Caco-2 (cell line): ENCODE measurements at regions not wholly inside any gene's neighbourhood (a gene's known extent, or its start where the extent isn't known, plus 50 kb on each side); places are given as distances from the start of the nearest gene placed in this dataset.
A peak's percentile ranks its signal among the peaks of the same experiment; 100 is the strongest.

ENCODE experiments used
- BruUV-seq: library from RNA; stranded (reverse); fragments of 400-500 nt; replicated peaks from 2 replicates; lab custom pipeline; 2021; lab: Mats Ljungman, UMichigan
- CTCF ChIA-PET: fragments of 300-600 bp; sonication (Branson Sonifier 250); formaldehyde crosslinking; loops from one replicate; lab custom pipeline; 2022; ENCODE audit warnings: antibody characterized with exemption; lab: Charles Lee
- POLR2A ChIA-PET: fragments of 300-600 bp; sonication (Branson Sonifier 250); formaldehyde crosslinking; loops from one replicate; lab custom pipeline; 2022; ENCODE audit warnings: antibody characterized with exemption; lab: Charles Lee
- DNase-seq, 2 experiments: peaks; one replicate each; pipeline versions ENCODE4 v3.0.0 to v3.0.0-alpha.2; 2020 to 2022
- H3K27me3 ChIP-seq: replicated peaks from 2 replicates; pipeline ENCODE4 v1.6.0; 2011; ENCODE audit warnings: low read length; ENCODE audit not compliant: control insufficient read depth, insufficient read depth
- H3K36me3 ChIP-seq: 2 replicates; pipeline ENCODE4 v1.5.1; 2011; ENCODE audit warnings: low read length; ENCODE audit not compliant: control insufficient read depth, insufficient read depth
- H3K4me1 ChIP-seq: fragments of 250-450 bp; sonication (Bioruptor Pico); 2 replicates; pipeline ENCODE4 v1.5.1; 2020; ENCODE audit warnings: mild to moderate bottlenecking
- H3K4me3 ChIP-seq: 2 replicates; pipeline ENCODE4 v1.5.1; 2011; ENCODE audit warnings: low read depth, mild to moderate bottlenecking, control low read depth, low read length
- H3K9me3 ChIP-seq: fragments of 250-450 bp; sonication (Bioruptor Pico); 2 replicates; pipeline ENCODE4 v1.5.1; 2020; ENCODE audit warnings: mild to moderate bottlenecking, moderate library complexity
- H3K27ac Mint-ChIP-seq: one replicate; pipeline ENCODE4 v1.8.0; 2022; ENCODE audit warnings: mixed read lengths; ENCODE audit not compliant: unreplicated experiment
- H3K27me3 Mint-ChIP-seq: one replicate; pipeline ENCODE4 v1.8.0; 2022; ENCODE audit warnings: mixed read lengths; ENCODE audit not compliant: insufficient read depth, unreplicated experiment
- H3K36me3 Mint-ChIP-seq: one replicate; pipeline ENCODE4 v1.8.0; 2022; ENCODE audit warnings: mild to moderate bottlenecking, mixed read lengths; ENCODE audit not compliant: insufficient read depth, unreplicated experiment
- H3K4me1 Mint-ChIP-seq: one replicate; pipeline ENCODE4 v1.8.0; 2022; ENCODE audit warnings: low read depth, mixed read lengths; ENCODE audit not compliant: unreplicated experiment
- H3K4me3 Mint-ChIP-seq: one replicate; pipeline ENCODE4 v1.8.0; 2022; ENCODE audit warnings: mild to moderate bottlenecking, moderate library complexity, mixed read lengths; ENCODE audit not compliant: unreplicated experiment
- H3K9me3 Mint-ChIP-seq: one replicate; pipeline ENCODE4 v1.8.0; 2022; ENCODE audit warnings: mixed read lengths; ENCODE audit not compliant: unreplicated experiment
- intact Hi-C: fragments of 100-400 bp; cut with micrococcal nuclease; formaldehyde crosslinking; loops from one replicate; pipeline ENCODE4 v1.10.0; 2022; ENCODE audit not compliant: unreplicated experiment
- TF ChIP-seq, protein P1 (sequence below), 2 experiments: fragments of 200-600 bp in 1 of 2; IDR thresholded peaks; 1 replicate in 1 of 2; 2 replicates in 1 of 2; pipeline versions ENCODE4 v1.5.1 to v1.8.0; 2011 to 2022; ENCODE audit warnings: antibody characterized with exemption in 1 of 2, control low read depth in 1 of 2, inconsistent platforms in 1 of 2, low read depth in 1 of 2, low read length in 1 of 2, mild to moderate bottlenecking in 1 of 2, moderate library complexity in 1 of 2; ENCODE audit not compliant: insufficient read depth in 1 of 2, severe bottlenecking in 1 of 2, unreplicated experiment in 1 of 2

DNA sequence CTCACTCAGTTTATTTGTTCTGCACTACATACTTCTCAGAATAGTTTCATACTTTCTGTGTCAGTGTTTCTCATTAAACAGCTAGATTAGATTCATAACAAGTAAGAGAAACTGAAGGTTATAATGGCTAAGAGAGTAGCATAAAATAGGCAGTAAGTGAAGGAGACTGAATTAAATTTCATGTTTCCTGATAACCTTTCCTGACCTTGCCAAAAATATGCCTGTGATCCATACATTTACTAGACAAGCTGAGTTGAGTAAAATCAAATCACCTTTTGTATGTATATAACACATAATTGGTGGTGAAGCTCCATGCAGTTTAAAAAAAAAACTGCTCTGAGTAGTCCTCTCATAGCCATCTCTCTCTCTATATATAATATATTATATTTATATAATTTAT, 545.3 kb upstream of the PCDH20 start:
- CTCF ChIA-PET = no interaction called here
- Histone ChIP-seq H3K9me3 (no peaks in the 10 kb centered on the region), H3K4me3 (no peak overlapping the region), H3K36me3 (no peaks in the 10 kb centered on the region), H3K27me3 (no peaks in the 10 kb centered on the region), H3K4me1 (no peaks in the 10 kb centered on the region)
- Mint-ChIP-seq H3K27ac (no peak overlapping the region), H3K4me1 (no peaks in the 10 kb centered on the region), H3K36me3 (no peaks in the 10 kb centered on the region), H3K4me3 (no peak overlapping the region), H3K9me3 (no peaks in the 10 kb centered on the region), H3K27me3 (peaks cover 3% of the 10 kb centered on the region)
- POLR2A ChIA-PET = no interaction called here
- TF ChIP-seq, protein P1, sequence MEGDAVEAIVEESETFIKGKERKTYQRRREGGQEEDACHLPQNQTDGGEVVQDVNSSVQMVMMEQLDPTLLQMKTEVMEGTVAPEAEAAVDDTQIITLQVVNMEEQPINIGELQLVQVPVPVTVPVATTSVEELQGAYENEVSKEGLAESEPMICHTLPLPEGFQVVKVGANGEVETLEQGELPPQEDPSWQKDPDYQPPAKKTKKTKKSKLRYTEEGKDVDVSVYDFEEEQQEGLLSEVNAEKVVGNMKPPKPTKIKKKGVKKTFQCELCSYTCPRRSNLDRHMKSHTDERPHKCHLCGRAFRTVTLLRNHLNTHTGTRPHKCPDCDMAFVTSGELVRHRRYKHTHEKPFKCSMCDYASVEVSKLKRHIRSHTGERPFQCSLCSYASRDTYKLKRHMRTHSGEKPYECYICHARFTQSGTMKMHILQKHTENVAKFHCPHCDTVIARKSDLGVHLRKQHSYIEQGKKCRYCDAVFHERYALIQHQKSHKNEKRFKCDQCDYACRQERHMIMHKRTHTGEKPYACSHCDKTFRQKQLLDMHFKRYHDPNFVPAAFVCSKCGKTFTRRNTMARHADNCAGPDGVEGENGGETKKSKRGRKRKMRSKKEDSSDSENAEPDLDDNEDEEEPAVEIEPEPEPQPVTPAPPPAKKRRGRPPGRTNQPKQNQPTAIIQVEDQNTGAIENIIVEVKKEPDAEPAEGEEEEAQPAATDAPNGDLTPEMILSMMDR (IDR thresholded peaks at IDR 0.05; ENCODE audit: insufficient read depth in 1 of 2, low read depth in 1 of 2, low read length in 1 of 2, severe bottlenecking in 1 of 2, unreplicated experiment in 1 of 2) = no peak
- intact Hi-C loops = no loop called here
- DNase-seq = no peak
- BruUV-seq = no TSS peak

DNA sequence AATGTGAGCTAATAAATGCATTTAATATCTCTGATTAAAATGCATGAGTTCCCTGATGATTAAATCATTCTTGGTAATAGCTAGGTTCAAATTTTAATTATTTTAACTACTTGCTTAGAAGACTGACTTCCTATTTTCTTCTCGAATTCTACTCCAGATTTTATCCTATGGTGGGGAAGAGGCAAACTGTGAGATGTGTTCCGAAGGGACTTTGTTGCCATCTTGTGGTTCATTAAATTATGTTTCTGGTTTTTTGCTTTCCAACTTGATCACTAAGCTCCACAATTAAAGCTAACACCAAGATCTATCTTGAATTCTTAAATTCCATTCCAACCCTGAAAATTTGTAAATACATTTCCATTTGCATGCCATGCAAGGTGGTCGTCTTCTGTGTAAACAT, 538.4 kb upstream of the PCDH20 start:
- H3K4me3 Mint-ChIP-seq = no peak overlapping the region
- Histone ChIP-seq H3K27me3 (no peaks in the 10 kb centered on the region), H3K4me3 (no peak overlapping the region), H3K36me3 (no peaks in the 10 kb centered on the region), H3K4me1 (no peaks in the 10 kb centered on the region), H3K9me3 (no peaks in the 10 kb centered on the region)
- TF ChIP-seq, protein P1 (IDR thresholded peaks at IDR 0.05; ENCODE audit: insufficient read depth in 1 of 2, low read depth in 1 of 2, low read length in 1 of 2, severe bottlenecking in 1 of 2, unreplicated experiment in 1 of 2) = peak; percentile 28 to 39
- peaks cover 3% of the 10 kb centered on the region for H3K27me3 Mint-ChIP-seq
- intact Hi-C loops = loop anchor here (1.0 kb wide), 3 partner anchors 73 to 1327 kb away; no protein-coding TSS in a partner anchor
- no peaks in the 10 kb centered on the region for H3K9me3 Mint-ChIP-seq
- DNase-seq = peak in 1 of 2 experiments; percentile 17
- no peaks in the 10 kb centered on the region for H3K36me3 Mint-ChIP-seq
- ChIA-PET POLR2A (no interaction called here), CTCF (interaction anchor here (0.6 to 1.3 kb wide), 3 partner anchors 70 to 1895 kb away, joined by 3 to 16 read pairs (median 5); no protein-coding TSS in a partner anchor)
- no peaks in the 10 kb centered on the region for H3K4me1 Mint-ChIP-seq
- no peak overlapping the region for H3K27ac Mint-ChIP-seq
- BruUV-seq = no TSS peak

DNA sequence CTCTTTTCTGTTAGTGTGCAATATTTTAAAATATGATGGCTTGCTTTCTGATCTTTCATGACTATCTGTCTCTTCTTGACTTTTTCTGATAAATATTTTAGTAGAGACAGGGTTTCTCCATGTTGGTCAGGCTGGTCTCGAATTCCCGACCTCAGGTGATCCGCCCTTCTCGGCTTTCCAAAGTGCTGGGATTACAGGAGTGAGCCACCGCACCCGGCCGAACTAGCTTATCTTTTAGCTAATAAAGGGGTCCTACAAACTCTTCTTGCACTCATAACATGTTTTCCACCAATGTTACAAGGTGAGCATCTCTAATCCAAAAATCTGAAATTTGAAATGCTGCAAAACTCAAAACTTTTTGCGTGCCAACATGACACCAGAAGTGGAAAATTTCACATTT, 535.2 kb upstream of the PCDH20 start:
- no peaks in the 10 kb centered on the region for H3K27me3 ChIP-seq
- TF ChIP-seq, protein P1 (IDR thresholded peaks at IDR 0.05; ENCODE audit: insufficient read depth in 1 of 2, low read depth in 1 of 2, low read length in 1 of 2, severe bottlenecking in 1 of 2, unreplicated experiment in 1 of 2) = no peak
- BruUV-seq = no TSS peak
- no peaks in the 10 kb centered on the region for H3K36me3 ChIP-seq
- ChIA-PET CTCF (no interaction called here), POLR2A (no interaction called here)
- Mint-ChIP-seq H3K4me3 (no peak overlapping the region), H3K27ac (no peak overlapping the region), H3K36me3 (no peaks in the 10 kb centered on the region), H3K4me1 (no peaks in the 10 kb centered on the region), H3K9me3 (no peaks in the 10 kb centered on the region), H3K27me3 (no peaks in the 10 kb centered on the region)
- no peak for DNase-seq
- no peaks in the 10 kb centered on the region for H3K9me3 ChIP-seq
- H3K4me1 ChIP-seq = no peaks in the 10 kb centered on the region
- H3K4me3 ChIP-seq = no peak overlapping the region
- intact Hi-C loops = no loop called here
